ENCODE measurements at regions not wholly inside any gene's neighbourhood (a gene's known extent, or its start where the extent isn't known, plus 50 kb on each side); places are given as distances from the start of the nearest gene placed in this dataset.

DNA sequence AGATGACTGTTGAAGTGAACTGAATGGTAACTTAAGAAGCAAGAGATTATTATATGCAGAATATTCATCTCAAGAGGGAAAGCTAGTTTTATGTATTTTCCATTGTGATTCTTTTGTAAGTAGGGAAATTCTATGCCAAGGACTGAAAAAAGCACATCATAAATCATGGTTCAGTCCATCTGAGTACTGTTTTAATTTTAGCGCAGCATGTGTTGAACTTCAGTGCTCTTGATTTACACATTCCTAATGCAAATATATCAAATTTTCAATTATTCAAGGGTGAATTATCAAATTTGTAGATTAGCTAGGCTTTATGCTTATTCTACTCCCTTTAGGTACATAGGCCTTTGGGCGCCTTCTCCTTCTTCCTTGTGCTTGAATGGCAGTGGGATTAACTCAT, 50.3 kb upstream of the TCF12 start:
- DNase-seq (ENCODE audit: low read depth), result no peak

GRCh38 chr15:56866803-56867202, 51.6 kb upstream of the TCF12 start:
- no peak for DNase-seq (ENCODE audit: low read depth)

DNA sequence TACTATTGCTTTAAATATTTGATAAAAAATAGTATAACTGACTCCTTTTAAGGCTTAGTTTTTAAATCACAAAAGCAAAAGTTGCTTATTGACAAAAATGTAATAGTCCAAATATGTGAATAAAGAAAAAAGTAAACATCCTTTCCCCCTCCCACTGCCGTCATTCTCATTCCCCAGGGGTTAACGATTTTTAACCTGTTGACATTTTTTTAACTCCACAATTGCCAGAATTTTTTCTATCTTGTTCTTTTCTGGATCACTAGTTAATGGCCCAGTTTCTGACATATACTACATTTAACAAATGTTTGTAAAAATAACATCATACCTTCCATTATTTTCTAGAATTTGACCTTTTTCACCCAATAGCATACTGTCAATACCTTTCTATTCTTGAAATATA, 60.6 kb upstream of the TCF12 start:
- no peak for DNase-seq (ENCODE audit: low read depth)

DNA sequence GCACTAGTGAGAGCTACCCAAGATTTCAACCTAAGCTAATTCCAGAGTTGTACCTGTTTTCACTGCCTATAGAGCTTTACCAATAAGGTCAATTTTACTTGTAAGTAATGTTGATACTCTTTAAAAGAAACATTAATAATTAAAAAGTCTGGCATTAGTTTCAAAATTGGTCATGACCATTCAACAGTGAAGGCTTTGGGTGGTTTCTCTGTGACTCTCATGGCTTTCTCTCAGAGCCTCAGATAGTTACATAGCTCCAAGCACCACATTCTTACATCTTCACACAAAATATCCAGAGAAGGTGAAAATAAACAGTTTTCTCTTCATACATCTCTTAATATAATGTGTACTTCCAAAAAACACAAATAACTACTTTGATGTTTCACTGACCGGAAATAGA, 61.5 kb upstream of the TCF12 start:
- no peak for DNase-seq (ENCODE audit: low read depth)

DNA sequence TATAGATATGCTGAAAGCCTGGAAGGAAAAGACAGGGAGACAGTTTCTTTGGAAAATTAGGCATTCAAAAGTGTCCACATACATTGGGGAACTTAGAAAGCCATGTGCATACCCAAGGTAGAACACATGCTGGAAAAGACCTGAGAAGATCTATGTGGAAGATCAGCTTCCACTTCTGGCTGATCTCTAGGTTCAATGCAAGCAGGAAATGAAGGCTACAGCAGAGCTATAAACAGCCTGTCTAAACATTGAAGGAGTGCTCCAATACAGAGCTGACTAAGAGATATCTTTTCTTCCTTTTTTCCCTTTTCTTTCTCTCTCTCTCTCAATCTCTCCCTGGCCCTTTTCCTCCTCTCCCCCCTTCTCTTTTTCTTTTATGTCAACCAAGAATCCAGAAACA, 73.6 kb upstream of the TCF12 start:
- no peak for DNase-seq (ENCODE audit: low read depth)

- DNase-seq (ENCODE audit: low read depth), result no peak
Measured at GRCh38 chr15:56844471-56844870, 74.0 kb upstream of the TCF12 start.

DNA sequence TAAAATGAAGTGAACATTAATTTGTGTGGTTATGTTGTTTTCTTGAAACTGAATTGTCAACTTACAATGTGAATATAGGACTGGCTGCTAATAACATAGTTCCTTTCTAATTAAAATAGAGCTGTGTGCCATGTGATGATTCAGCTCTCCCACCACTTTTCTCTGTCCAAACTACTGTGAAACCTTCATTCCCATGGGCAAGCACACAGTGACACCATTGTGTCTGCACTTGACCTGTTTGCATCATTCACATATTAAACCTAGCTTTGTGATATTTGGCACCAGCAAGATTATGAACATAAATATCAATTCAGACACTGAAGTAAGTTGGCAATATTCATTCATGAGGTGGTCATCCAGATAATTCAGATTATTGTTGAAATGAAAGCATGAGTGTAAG, 78.8 kb upstream of the TCF12 start:
- DNase-seq (ENCODE audit: low read depth), result no peak

DNA sequence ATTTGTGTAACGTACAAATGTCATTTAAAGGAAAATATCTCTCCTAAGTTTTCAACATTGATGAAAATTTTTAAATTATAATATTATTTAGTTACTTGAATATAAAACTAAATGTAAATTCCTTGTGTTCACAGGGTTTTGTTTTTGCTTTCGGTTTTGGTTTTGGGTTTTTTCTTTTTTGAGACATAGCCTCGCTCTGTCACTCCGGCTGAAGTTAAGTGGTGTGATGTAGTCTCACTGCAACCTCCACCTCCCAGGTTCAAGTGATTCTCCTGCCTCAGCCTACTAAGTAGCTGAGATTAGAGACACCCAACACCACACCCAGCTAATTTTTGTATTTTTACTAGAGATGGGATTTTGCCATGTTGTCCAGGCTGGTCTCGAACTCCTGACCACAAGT, 79.3 kb upstream of the TCF12 start:
- no peak for DNase-seq (ENCODE audit: low read depth)

GRCh38 chr15:56838085-56838484, 80.4 kb upstream of the TCF12 start:
- DNase-seq (ENCODE audit: low read depth), result no peak

DNA sequence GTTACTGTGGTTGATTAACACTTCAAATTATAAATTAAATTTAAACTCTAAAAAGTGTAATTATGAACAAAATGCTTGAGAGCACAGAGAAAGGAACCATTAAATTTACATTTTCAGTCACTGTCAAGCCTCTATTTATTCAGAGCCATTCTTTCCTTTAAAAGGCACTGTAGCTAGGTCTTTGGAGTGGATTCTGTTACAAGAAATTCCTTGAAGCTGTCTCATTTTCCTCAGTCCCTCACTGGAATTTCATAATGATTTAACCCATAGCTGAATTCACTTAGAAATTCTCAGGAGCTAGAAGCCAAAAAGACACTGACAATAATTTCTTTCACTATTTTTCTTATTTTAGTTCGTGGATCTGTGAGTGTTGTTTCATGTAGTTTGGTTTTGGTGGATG, 81.2 kb upstream of the TCF12 start:
- no peak for DNase-seq (ENCODE audit: low read depth)

- DNase-seq (ENCODE audit: low read depth), result no peak
Measured at GRCh38 chr15:56835718-56836171, 82.7 kb upstream of the TCF12 start.

GRCh38 chr15:56832125-56832524, 86.3 kb upstream of the TCF12 start:
- DNase-seq (ENCODE audit: low read depth), result no peak

DNA sequence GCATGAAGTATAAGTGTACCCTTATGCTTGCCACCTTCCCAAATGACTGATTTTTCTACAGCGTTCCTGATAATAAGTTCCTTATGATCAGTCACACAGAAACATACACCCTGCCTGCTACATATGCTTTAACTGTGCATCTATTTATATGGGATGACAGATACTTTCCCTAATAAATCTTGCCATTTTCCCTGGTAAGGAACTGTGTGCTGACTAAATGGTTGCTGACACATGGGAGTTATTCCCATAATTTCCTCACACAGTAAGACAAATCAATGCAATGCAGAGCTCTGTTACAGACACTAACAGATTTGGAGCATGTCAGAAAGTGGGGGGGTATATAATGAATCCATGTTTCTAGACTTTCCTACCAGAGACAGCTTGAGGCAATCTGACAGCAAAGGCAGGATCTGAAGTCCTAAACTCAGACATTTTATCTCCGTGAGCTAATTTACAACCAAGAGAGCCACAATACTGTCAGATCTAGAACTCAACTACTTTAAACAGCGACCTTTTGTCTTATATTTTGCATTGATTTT, 86.9 kb upstream of the TCF12 start:
- no peak for DNase-seq (ENCODE audit: low read depth)

- DNase-seq (ENCODE audit: low read depth), result no peak
Measured at GRCh38 chr15:56824175-56824574, 90.9 kb upstream of the ZNF280D start.

- DNase-seq (ENCODE audit: low read depth), result peak; percentile 12
Measured at GRCh38 chr15:56821721-56822425, 88.6 kb upstream of the ZNF280D start.

- DNase-seq (ENCODE audit: low read depth), result no peak
Measured at GRCh38 chr15:56820333-56820732, 87.0 kb upstream of the ZNF280D start.

GRCh38 chr15:56817321-56818080, 84.2 kb upstream of the ZNF280D start:
- no peak for DNase-seq (ENCODE audit: low read depth)

GRCh38 chr15:56816781-56817180, 83.5 kb upstream of the ZNF280D start:
- no peak for DNase-seq (ENCODE audit: low read depth)

DNA sequence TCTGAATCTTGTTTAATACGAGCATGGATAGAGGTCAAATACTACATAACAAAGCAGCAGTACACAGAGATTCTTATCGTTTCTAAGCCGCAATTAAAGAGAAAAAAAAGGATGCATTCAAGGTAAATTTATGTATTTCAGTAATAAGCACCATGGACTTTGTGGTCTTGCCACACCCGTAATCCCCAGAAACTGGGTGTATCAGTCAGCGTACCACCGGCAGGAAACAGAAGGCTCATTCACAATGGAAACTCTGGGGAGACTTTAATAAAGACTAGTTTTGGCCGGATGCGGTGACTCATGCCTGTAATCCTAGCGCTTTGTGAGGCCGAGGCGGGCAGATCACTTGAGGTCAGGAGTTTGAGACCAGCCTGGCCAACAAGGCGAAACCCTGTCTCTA, 81.9 kb upstream of the ZNF280D start:
- no peak for DNase-seq (ENCODE audit: low read depth)

DNA sequence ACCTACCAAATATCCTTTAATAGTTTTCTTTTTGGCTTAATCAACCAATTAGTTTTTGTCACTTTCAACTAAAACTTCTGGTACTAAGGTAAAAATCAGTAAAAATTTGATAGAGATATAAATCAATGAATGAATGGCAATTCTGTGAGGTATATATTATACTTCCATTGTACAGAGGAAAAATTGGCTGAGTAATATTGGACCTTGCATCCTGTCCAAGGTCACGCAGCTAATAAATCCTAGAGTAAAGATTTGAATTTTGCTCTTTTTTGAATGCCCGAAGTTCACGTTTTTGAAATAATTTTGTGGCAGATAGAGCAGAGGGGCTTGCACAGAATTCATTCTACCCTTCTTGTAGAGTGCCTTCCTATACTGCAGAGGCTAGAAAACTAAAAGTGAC, 81.1 kb upstream of the ZNF280D start:
- DNase-seq (ENCODE audit: low read depth), result no peak

- no peak for DNase-seq (ENCODE audit: low read depth)
Measured at GRCh38 chr15:56813995-56814394, 80.7 kb upstream of the ZNF280D start.

DNA sequence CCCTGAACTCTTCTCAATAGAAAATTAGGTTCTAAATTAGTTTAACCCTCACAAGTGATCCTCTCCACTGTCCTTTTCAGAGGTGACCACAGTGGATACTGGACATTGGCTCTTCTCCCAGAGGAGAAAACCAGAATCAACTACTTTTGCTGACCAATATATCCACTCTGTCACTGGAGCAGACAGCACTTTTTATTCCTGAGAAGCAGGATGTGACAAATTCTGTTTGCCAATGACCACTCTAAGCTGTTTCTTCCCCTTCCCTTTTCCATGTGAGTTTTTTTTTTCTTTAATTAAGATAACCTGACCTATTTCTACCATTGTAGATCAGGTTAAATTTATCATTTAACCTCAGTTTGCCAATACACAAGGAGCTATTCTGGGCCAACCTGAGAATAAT, 79.7 kb upstream of the ZNF280D start:
- no peak for DNase-seq (ENCODE audit: low read depth)

DNA sequence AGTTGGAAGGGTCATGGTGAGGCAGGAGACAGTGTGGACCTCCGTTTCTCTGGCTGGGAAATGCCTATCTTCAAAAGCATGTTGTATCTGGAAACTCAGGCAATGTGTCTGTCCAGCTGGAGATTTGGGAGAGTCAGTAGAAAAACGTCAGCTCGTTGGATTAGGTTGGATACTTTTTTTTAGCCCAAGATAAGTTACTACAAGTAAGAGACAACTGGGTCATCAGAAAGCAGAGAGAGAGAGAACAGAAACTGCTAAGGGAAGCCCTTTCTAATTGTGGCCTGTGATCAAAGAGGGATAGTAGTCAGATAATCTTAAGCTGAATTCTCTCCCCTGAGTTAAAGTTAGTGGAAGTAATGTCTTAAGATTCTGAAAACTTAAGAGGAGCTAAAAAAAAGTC, 78.9 kb upstream of the ZNF280D start:
- no peak for DNase-seq (ENCODE audit: low read depth)

GRCh38 chr15:56811586-56811985, 78.3 kb upstream of the ZNF280D start:
- DNase-seq (ENCODE audit: low read depth), result no peak

Data from activated T-cell treated with anti-CD3 and anti-CD28 coated beads for 1 hour (primary cell).